WERI-Rb-1 (cell line): ENCODE measurements at regions not wholly inside any gene's neighbourhood (a gene's known extent, or its start where the extent isn't known, plus 50 kb on each side); places are given as distances from the start of the nearest gene placed in this dataset.

Experiments used
- DNase-seq: peaks from one replicate; pipeline ENCODE4 v3.0.0-alpha.2; 2020
- H3K27ac ChIP-seq: fragments of 250-450 bp; sonication (Bioruptor Pico); 2 replicates; pipeline ENCODE4 v1.5.1; 2020; ENCODE audit warnings: mild to moderate bottlenecking, moderate library complexity
- H3K27me3 ChIP-seq: fragments of 250-450 bp; sonication (Bioruptor Pico); 2 replicates; pipeline ENCODE4 v1.5.1; 2021; ENCODE audit warnings: mild to moderate bottlenecking, low read depth, moderate library complexity; ENCODE audit not compliant: insufficient read depth, severe bottlenecking
- H3K36me3 ChIP-seq: fragments of 250-450 bp; sonication (Bioruptor Pico); 2 replicates; pipeline ENCODE4 v1.5.1; 2020; ENCODE audit warnings: mild to moderate bottlenecking, moderate library complexity
- H3K4me3 ChIP-seq: 2 replicates; pipeline ENCODE4 v1.5.1; 2011; ENCODE audit warnings: low read depth, mild to moderate bottlenecking, control low read depth, low read length
- H3K9me3 ChIP-seq: fragments of 250-450 bp; sonication (Bioruptor Pico); 2 replicates; pipeline ENCODE4 v1.5.1; 2021; ENCODE audit warnings: mild to moderate bottlenecking, moderate library complexity; ENCODE audit not compliant: severe bottlenecking
- TF ChIP-seq, protein P1 (sequence below): IDR thresholded peaks from 2 replicates; pipeline ENCODE4 v1.5.1; 2011; ENCODE audit warnings: low read depth, mild to moderate bottlenecking, control low read depth, inconsistent platforms, low read length

DNA sequence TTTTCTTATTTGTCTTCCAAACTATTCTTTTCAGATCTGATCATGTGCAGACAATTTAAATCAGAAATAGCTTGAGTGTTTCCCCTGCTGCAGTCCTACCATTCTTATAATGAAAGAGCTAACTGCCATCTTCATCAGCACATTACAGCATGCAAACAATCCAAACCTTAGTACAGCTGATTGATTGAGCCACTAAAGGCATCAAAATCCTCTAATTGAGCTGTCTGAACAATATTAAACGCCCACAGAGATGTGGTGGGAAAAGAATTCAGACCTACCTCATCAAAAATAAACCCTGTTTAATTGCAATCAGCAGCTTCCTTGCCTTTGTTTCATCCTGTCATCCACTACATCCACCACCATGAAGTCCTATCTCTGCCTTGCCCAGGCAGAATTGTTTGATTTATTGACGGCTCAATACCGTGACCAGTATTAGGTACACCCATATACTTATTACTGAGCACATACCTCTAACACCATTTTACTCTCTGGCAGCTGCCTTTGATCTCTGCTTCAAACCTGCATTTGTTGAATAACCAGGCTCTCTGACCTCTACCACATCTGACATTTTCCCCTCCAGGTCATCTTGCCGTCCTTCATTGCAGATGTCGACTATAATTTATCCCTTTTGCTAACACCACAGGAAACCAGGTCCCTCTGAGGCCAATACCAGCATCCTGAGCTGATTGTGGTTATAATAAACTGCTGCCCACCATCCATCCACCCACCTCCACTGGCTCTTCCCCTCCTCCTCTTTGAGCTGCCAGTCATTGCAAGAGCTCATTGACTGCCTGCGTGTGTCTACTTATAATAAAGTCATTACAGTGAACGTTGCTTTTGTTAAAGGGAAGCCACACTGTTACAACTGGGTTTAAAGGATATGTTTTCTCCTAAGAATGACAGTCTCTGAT, 78.5 kb downstream of the RBM43 start:
- no peaks in the 10 kb centered on the region for H3K27me3 ChIP-seq
- H3K9me3 ChIP-seq, result no peaks in the 10 kb centered on the region
- DNase-seq, result no peak
- H3K27ac ChIP-seq, result no peak overlapping the region
- no peaks in the 10 kb centered on the region for H3K36me3 ChIP-seq
- TF ChIP-seq, protein P1, sequence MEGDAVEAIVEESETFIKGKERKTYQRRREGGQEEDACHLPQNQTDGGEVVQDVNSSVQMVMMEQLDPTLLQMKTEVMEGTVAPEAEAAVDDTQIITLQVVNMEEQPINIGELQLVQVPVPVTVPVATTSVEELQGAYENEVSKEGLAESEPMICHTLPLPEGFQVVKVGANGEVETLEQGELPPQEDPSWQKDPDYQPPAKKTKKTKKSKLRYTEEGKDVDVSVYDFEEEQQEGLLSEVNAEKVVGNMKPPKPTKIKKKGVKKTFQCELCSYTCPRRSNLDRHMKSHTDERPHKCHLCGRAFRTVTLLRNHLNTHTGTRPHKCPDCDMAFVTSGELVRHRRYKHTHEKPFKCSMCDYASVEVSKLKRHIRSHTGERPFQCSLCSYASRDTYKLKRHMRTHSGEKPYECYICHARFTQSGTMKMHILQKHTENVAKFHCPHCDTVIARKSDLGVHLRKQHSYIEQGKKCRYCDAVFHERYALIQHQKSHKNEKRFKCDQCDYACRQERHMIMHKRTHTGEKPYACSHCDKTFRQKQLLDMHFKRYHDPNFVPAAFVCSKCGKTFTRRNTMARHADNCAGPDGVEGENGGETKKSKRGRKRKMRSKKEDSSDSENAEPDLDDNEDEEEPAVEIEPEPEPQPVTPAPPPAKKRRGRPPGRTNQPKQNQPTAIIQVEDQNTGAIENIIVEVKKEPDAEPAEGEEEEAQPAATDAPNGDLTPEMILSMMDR, result no peak
- no peak overlapping the region for H3K4me3 ChIP-seq

DNA sequence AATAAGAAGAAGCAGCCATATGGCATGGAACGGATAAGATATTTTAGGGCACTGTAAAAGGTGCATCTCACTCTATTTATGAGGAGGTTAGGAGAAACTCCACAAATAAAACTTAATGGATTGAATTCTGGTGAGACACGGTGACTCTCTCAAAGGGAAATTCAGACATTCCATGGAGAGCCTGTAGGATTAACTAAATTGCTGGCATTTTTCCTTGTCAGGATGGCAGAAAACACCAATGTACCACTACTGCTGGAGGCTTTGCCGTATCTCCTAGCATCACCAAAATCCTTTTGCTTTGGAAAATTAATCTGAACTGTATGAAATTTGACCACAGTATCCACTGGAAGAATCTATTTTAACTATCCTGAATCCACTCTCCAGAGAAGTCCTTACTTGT, 79.3 kb downstream of the RBM43 start:
- H3K9me3 ChIP-seq, result no peaks in the 10 kb centered on the region
- H3K27me3 ChIP-seq, result no peaks in the 10 kb centered on the region
- no peak for DNase-seq
- H3K36me3 ChIP-seq, result no peaks in the 10 kb centered on the region
- no peak overlapping the region for H3K27ac ChIP-seq
- TF ChIP-seq, protein P1, result no peak
- no peak overlapping the region for H3K4me3 ChIP-seq

DNA sequence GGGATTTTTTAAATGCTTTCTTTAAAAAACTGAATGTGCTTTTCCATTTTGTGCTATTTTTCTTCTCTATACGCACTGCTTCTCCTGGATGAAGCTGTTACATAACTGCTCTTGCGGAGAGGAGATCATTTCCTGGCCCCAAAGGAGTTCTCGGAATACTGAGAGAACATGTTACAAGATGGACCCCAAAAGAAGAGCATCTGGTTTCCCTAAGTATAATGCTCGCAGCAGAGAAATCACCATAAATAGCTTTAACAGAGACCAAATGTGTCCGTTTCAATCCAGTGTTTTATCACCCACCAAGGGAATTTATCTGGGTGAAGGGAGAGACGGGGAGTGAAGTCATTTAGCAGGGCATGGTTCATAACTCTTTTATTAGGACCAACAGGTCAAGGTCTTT, 80.1 kb downstream of the RBM43 start:
- H3K36me3 ChIP-seq, result no peaks in the 10 kb centered on the region
- H3K27me3 ChIP-seq, result no peaks in the 10 kb centered on the region
- no peak overlapping the region for H3K4me3 ChIP-seq
- no peak for DNase-seq
- TF ChIP-seq, protein P1, result no peak
- H3K27ac ChIP-seq, result no peak overlapping the region
- no peaks in the 10 kb centered on the region for H3K9me3 ChIP-seq

DNA sequence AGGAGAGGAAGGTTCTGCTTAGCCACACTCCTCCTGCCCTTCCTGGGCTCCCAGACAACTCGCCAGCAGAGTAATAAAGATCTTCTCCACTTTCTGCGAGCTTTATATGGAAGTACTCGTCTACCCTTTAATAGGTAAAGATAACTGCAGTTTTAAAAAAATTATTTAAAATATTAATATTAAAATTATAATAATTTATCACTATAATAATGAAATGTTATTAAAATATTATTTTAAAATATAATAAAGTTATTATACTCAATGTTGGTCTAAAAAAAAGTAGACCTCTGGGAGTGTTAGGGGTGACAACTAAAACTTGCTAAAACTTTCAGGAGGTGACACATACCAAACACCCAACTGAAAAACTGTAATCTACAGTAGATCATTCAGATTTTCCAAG, 81.5 kb downstream of the RBM43 start:
- no peak overlapping the region for H3K27ac ChIP-seq
- no peak for DNase-seq
- no peak overlapping the region for H3K4me3 ChIP-seq
- H3K27me3 ChIP-seq, result no peaks in the 10 kb centered on the region
- no peaks in the 10 kb centered on the region for H3K36me3 ChIP-seq
- no peaks in the 10 kb centered on the region for H3K9me3 ChIP-seq
- TF ChIP-seq, protein P1, result no peak

DNA sequence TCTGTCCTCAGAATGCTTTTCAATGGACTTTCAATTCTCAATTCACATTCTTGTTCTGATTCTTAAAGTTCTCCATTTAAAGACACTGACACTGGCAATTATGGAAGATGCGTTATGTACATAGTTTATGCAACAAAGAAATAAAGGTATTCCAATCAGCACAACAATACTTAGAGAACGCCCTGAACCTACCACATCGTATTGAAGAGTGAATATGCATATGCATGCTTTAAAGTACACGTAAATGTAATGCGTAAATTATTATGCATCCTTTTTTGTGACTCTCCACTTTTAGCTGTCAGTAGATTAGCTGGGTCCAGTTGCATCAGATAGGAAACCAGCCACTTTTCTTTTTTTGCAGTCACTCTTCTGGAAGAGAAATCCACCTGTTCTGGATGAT, 83.5 kb downstream of the RBM43 start:
- no peak overlapping the region for H3K27ac ChIP-seq
- no peak overlapping the region for H3K4me3 ChIP-seq
- TF ChIP-seq, protein P1, result no peak
- no peaks in the 10 kb centered on the region for H3K36me3 ChIP-seq
- H3K27me3 ChIP-seq, result no peaks in the 10 kb centered on the region
- H3K9me3 ChIP-seq, result no peaks in the 10 kb centered on the region
- no peak for DNase-seq
